Ishikawa (cell line): ENCODE measurements at regions not wholly inside any gene's neighbourhood (a gene's known extent, or its start where the extent isn't known, plus 50 kb on each side); places are given as distances from the start of the nearest gene placed in this dataset.

Experiments used
- CEBPB ChIP-seq: IDR thresholded peaks from 2 replicates; pipeline ENCODE4 v1.6.1; 2012
- CREB1 ChIP-seq: IDR thresholded peaks from 2 replicates; pipeline ENCODE4 v1.6.1; 2012; ENCODE audit warnings: low read depth
- EGR1 ChIP-seq: IDR thresholded peaks from 2 replicates; pipeline ENCODE4 v1.6.1; 2012
- EP300 ChIP-seq: IDR thresholded peaks from 2 replicates; pipeline ENCODE4 v1.6.1; 2012; ENCODE audit warnings: borderline replicate concordance
- FOXM1 ChIP-seq: IDR thresholded peaks from 2 replicates; pipeline ENCODE4 v1.6.1; 2012; ENCODE audit warnings: low read depth, borderline replicate concordance
- MAX ChIP-seq: IDR thresholded peaks from 2 replicates; pipeline ENCODE4 v1.6.1; 2012
- NFIC ChIP-seq: IDR thresholded peaks from 2 replicates; pipeline ENCODE4 v1.6.1; 2012
- RAD21 ChIP-seq: IDR thresholded peaks from 2 replicates; pipeline ENCODE4 v1.6.1; 2012; ENCODE audit warnings: low read depth
- REST ChIP-seq: IDR thresholded peaks from 2 replicates; pipeline ENCODE4 v1.6.1; 2012; ENCODE audit warnings: low read depth, mild to moderate bottlenecking
- TAF1 ChIP-seq: IDR thresholded peaks from 2 replicates; pipeline ENCODE4 v1.6.1; 2012; ENCODE audit warnings: low read depth, mild to moderate bottlenecking
- TCF12 ChIP-seq: IDR thresholded peaks from 2 replicates; pipeline ENCODE4 v1.6.1; 2012; ENCODE audit warnings: low read depth
- TEAD4 ChIP-seq: IDR thresholded peaks from 2 replicates; pipeline ENCODE4 v1.6.1; 2012
- YY1 ChIP-seq: IDR thresholded peaks from 2 replicates; pipeline ENCODE4 v1.6.1; 2012; ENCODE audit warnings: low read depth
- ZBTB7A ChIP-seq: IDR thresholded peaks from 2 replicates; pipeline ENCODE4 v1.6.1; 2012; ENCODE audit warnings: low read depth
- TF ChIP-seq, protein P1 (sequence below): IDR thresholded peaks from 2 replicates; pipeline ENCODE4 v1.6.1; 2012

GRCh38 chr10:130434446-130435385, 298.5 kb downstream of the GLRX3 start:
- TF ChIP-seq MAX: no peak
- no peak for TF ChIP-seq REST
- no peak for TF ChIP-seq CEBPB
- TF ChIP-seq EGR1: no peak
- TF ChIP-seq YY1: no peak
- no peak for TF ChIP-seq RAD21
- TF ChIP-seq TCF12: no peak
- no peak for TF ChIP-seq TEAD4
- no peak for TF ChIP-seq TAF1
- TF ChIP-seq NFIC: no peak
- TF ChIP-seq ZBTB7A: no peak
- TF ChIP-seq, protein P1, sequence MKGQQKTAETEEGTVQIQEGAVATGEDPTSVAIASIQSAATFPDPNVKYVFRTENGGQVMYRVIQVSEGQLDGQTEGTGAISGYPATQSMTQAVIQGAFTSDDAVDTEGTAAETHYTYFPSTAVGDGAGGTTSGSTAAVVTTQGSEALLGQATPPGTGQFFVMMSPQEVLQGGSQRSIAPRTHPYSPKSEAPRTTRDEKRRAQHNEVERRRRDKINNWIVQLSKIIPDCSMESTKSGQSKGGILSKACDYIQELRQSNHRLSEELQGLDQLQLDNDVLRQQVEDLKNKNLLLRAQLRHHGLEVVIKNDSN: no peak
- no peak for TF ChIP-seq CREB1
- no peak for TF ChIP-seq EP300
- TF ChIP-seq FOXM1: no peak

GRCh38 chr10:130435961-130436360, 299.8 kb downstream of the GLRX3 start:
- no peak for TF ChIP-seq EP300
- no peak for TF ChIP-seq YY1
- TF ChIP-seq EGR1: no peak
- TF ChIP-seq, protein P1: no peak
- no peak for TF ChIP-seq TEAD4
- TF ChIP-seq ZBTB7A: no peak
- TF ChIP-seq NFIC: no peak
- no peak for TF ChIP-seq FOXM1
- TF ChIP-seq TCF12: no peak
- TF ChIP-seq CEBPB: no peak
- TF ChIP-seq REST: no peak
- TF ChIP-seq CREB1: no peak
- no peak for TF ChIP-seq RAD21
- no peak for TF ChIP-seq TAF1
- no peak for TF ChIP-seq MAX

GRCh38 chr10:130438861-130439260, 302.7 kb downstream of the GLRX3 start:
- TF ChIP-seq TCF12: no peak
- no peak for TF ChIP-seq MAX
- TF ChIP-seq FOXM1: no peak
- TF ChIP-seq EP300: no peak
- TF ChIP-seq ZBTB7A: no peak
- no peak for TF ChIP-seq YY1
- TF ChIP-seq CREB1: no peak
- TF ChIP-seq, protein P1: no peak
- TF ChIP-seq REST: no peak
- TF ChIP-seq TAF1: no peak
- TF ChIP-seq EGR1: no peak
- TF ChIP-seq TEAD4: no peak
- no peak for TF ChIP-seq NFIC
- no peak for TF ChIP-seq CEBPB
